ENCODE measurements at regions not wholly inside any gene's neighbourhood (a gene's known extent, or its start where the extent isn't known, plus 50 kb on each side); places are given as distances from the start of the nearest gene placed in this dataset.
A peak's percentile ranks its signal among the peaks of the same experiment; 100 is the strongest.

- FAIRE-seq: no peak
Observed at GRCh38 chr16:14335297-14335696, 264.2 kb downstream of the MRTFB start.

GRCh38 chr16:14334366-14335080, 263.4 kb downstream of the MRTFB start:
- no peak for FAIRE-seq
- Histone ChIP-seq H3K4me3 (ENCODE audit: low read length in 3 of 3) (no peak overlapping the region), H3K4me1 (ENCODE audit: control insufficient read depth in 2 of 3, insufficient read depth in 2 of 3, low read depth in 1 of 3, low read length in 3 of 3) (no peaks in the 10 kb centered on the region), H3K27ac (ENCODE audit: low read depth in 2 of 2, low read length in 2 of 2) (no peak overlapping the region), H3K27me3 (ENCODE audit: control insufficient read depth, insufficient read depth, low read length) (no peaks in the 10 kb centered on the region), H3K36me3 (ENCODE audit: control insufficient read depth in 2 of 3, insufficient read depth in 3 of 3, low read length in 3 of 3) (no peaks in the 10 kb centered on the region), H3K9ac (ENCODE audit: low read length in 3 of 3) (no peak overlapping the region), H3K9me3 (ENCODE audit: control insufficient read depth in 2 of 3, insufficient read depth in 1 of 3, low read length in 3 of 3) (no peaks in the 10 kb centered on the region)
- TF ChIP-seq CTCF (IDR thresholded peaks at IDR 0.05; ENCODE audit: borderline replicate concordance, extremely low read depth, insufficient read depth): no peak
- intact Hi-C loops (cut with DNase I): no loop called here
- DNase-seq: peak in 2 of 5 donors; percentile 30 to 38

More at GRCh38 chr16:14335297-14335696, 264.2 kb downstream of the MRTFB start:
- no peaks in the 10 kb centered on the region for H3K4me1 ChIP-seq (ENCODE audit: control insufficient read depth in 2 of 3, insufficient read depth in 2 of 3, low read depth in 1 of 3, low read length in 3 of 3)
- no peaks in the 10 kb centered on the region for H3K36me3 ChIP-seq (ENCODE audit: control insufficient read depth in 2 of 3, insufficient read depth in 3 of 3, low read length in 3 of 3)
- DNase-seq: no peak
- H3K9me3 ChIP-seq (ENCODE audit: control insufficient read depth in 2 of 3, insufficient read depth in 1 of 3, low read length in 3 of 3): no peaks in the 10 kb centered on the region
- intact Hi-C loops (cut with DNase I): no loop called here
- no peaks in the 10 kb centered on the region for H3K27me3 ChIP-seq (ENCODE audit: control insufficient read depth, insufficient read depth, low read length)
- no peak for TF ChIP-seq CTCF (IDR thresholded peaks at IDR 0.05; ENCODE audit: borderline replicate concordance, extremely low read depth, insufficient read depth)
- H3K4me3 ChIP-seq (ENCODE audit: low read length in 3 of 3): no peak overlapping the region
- no peak overlapping the region for H3K27ac ChIP-seq (ENCODE audit: low read depth in 2 of 2, low read length in 2 of 2)
- H3K9ac ChIP-seq (ENCODE audit: low read length in 3 of 3): no peak overlapping the region

- no peak overlapping the region for H3K4me3 ChIP-seq (ENCODE audit: low read length in 3 of 3)
- no peaks in the 10 kb centered on the region for H3K27me3 ChIP-seq (ENCODE audit: control insufficient read depth, insufficient read depth, low read length)
- no peaks in the 10 kb centered on the region for H3K9me3 ChIP-seq (ENCODE audit: control insufficient read depth in 2 of 3, insufficient read depth in 1 of 3, low read length in 3 of 3)
- FAIRE-seq: no peak
- H3K36me3 ChIP-seq (ENCODE audit: control insufficient read depth in 2 of 3, insufficient read depth in 3 of 3, low read length in 3 of 3): no peaks in the 10 kb centered on the region
- no peaks in the 10 kb centered on the region for H3K4me1 ChIP-seq (ENCODE audit: control insufficient read depth in 2 of 3, insufficient read depth in 2 of 3, low read depth in 1 of 3, low read length in 3 of 3)
- H3K9ac ChIP-seq (ENCODE audit: low read length in 3 of 3): no peak overlapping the region
- no peak overlapping the region for H3K27ac ChIP-seq (ENCODE audit: low read depth in 2 of 2, low read length in 2 of 2)
- TF ChIP-seq CTCF (IDR thresholded peaks at IDR 0.05; ENCODE audit: borderline replicate concordance, extremely low read depth, insufficient read depth): no peak
- intact Hi-C loops (cut with DNase I): no loop called here
- DNase-seq: no peak
Observed at GRCh38 chr16:14333361-14333760, 262.2 kb downstream of the MRTFB start.

- Histone ChIP-seq H3K27ac (ENCODE audit: low read depth in 2 of 2, low read length in 2 of 2) (no peak overlapping the region), H3K9me3 (ENCODE audit: control insufficient read depth in 2 of 3, insufficient read depth in 1 of 3, low read length in 3 of 3) (no peaks in the 10 kb centered on the region), H3K4me1 (ENCODE audit: control insufficient read depth in 2 of 3, insufficient read depth in 2 of 3, low read depth in 1 of 3, low read length in 3 of 3) (no peaks in the 10 kb centered on the region), H3K9ac (ENCODE audit: low read length in 3 of 3) (no peak overlapping the region), H3K27me3 (ENCODE audit: control insufficient read depth, insufficient read depth, low read length) (no peaks in the 10 kb centered on the region), H3K4me3 (ENCODE audit: low read length in 3 of 3) (no peak overlapping the region), H3K36me3 (ENCODE audit: control insufficient read depth in 2 of 3, insufficient read depth in 3 of 3, low read length in 3 of 3) (no peaks in the 10 kb centered on the region)
- DNase-seq (no peak), FAIRE-seq (no peak)
- TF ChIP-seq CTCF (IDR thresholded peaks at IDR 0.05; ENCODE audit: borderline replicate concordance, extremely low read depth, insufficient read depth): no peak
- intact Hi-C loops (cut with DNase I): no loop called here
Observed at GRCh38 chr16:14331020-14331419, 259.9 kb downstream of the MRTFB start.
